ENCODE measurements at regions not wholly inside any gene's neighbourhood (a gene's known extent, or its start where the extent isn't known, plus 50 kb on each side); places are given as distances from the start of the nearest gene placed in this dataset.

DNA sequence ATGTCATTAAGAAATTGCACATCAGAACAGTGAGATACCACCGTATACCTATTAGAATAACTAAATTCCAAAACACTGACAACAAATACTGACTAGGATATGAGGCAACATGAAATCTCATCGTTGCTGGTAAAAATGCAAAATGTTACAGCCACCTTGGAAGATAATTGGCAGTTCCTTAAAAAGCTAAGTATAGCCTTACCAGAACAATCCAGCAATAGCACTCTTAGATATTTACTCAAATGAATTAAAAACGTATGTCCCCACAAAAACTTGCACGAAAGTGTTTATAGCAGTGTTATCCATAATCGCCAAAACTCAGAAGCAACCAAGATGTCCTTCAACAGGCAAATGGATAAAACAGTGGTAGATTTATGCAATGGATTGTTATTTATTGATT lies 241.7 kb downstream of the EPHA4 start:
- Mint-ChIP-seq H3K4me3 (no peak overlapping the region), H3K9me3 (peaks cover 8% of the 10 kb centered on the region), H3K4me1 (no peaks in the 10 kb centered on the region), H3K27me3 (ENCODE audit: low read depth) (no peaks in the 10 kb centered on the region), H3K27ac (ENCODE audit: unreplicated experiment) (no peak overlapping the region), H3K36me3 (ENCODE audit: low read depth) (no peaks in the 10 kb centered on the region)
- no peak for DNase-seq (ENCODE audit: low read depth, low spot score)
- no peak for TF ChIP-seq CTCF (conservative IDR thresholded peaks at IDR 0.05)

GRCh38 chr2:221334481-221335218 lies 237.5 kb downstream of the EPHA4 start:
- no peak for TF ChIP-seq CTCF (conservative IDR thresholded peaks at IDR 0.05)
- no peak for DNase-seq (ENCODE audit: low read depth, low spot score)
- Mint-ChIP-seq H3K27me3 (ENCODE audit: low read depth) (no peaks in the 10 kb centered on the region), H3K4me1 (no peaks in the 10 kb centered on the region), H3K36me3 (ENCODE audit: low read depth) (no peaks in the 10 kb centered on the region), H3K9me3 (peaks cover 6% of the 10 kb centered on the region), H3K27ac (ENCODE audit: unreplicated experiment) (no peak overlapping the region), H3K4me3 (no peak overlapping the region)

- no peak for TF ChIP-seq CTCF (conservative IDR thresholded peaks at IDR 0.05)
- Mint-ChIP-seq H3K4me1 (no peaks in the 10 kb centered on the region), H3K27me3 (ENCODE audit: low read depth) (no peaks in the 10 kb centered on the region), H3K36me3 (ENCODE audit: low read depth) (no peaks in the 10 kb centered on the region), H3K27ac (ENCODE audit: unreplicated experiment) (no peak overlapping the region), H3K9me3 (peaks cover 9% of the 10 kb centered on the region), H3K4me3 (no peak overlapping the region)
- DNase-seq (ENCODE audit: low read depth, low spot score), result no peak
These were observed 236.8 kb downstream of the EPHA4 start for GRCh38 chr2:221335219-221335752.

DNA sequence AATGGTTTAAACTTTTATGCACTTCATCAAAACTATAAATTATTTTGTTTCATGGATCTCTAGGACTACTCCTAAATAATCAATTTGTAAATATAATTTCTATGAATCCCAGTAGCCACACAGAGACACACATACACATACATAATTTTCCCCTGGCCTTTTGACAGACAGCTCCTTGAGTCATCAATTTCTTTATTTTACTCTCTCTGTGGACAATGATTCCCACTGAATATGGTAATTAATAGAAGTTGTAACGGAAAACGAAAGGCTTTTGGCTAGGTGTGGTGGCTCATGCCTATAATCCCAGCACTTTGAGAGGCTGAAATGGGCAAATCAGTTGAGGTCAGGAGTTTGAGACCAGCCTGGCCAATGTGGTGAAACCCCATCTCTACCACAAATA lies 235.1 kb downstream of the EPHA4 start:
- Mint-ChIP-seq H3K36me3 (ENCODE audit: low read depth) (no peaks in the 10 kb centered on the region), H3K27ac (ENCODE audit: unreplicated experiment) (no peak overlapping the region), H3K9me3 (peaks cover 4% of the 10 kb centered on the region), H3K4me1 (no peaks in the 10 kb centered on the region), H3K4me3 (no peak overlapping the region), H3K27me3 (ENCODE audit: low read depth) (no peaks in the 10 kb centered on the region)
- no peak for TF ChIP-seq CTCF (conservative IDR thresholded peaks at IDR 0.05)
- no peak for DNase-seq (ENCODE audit: low read depth, low spot score)

- H3K4me3 Mint-ChIP-seq, result no peak overlapping the region
- DNase-seq (ENCODE audit: low read depth, low spot score), result no peak
- no peaks in the 10 kb centered on the region for H3K4me1 Mint-ChIP-seq
- H3K36me3 Mint-ChIP-seq (ENCODE audit: low read depth), result no peaks in the 10 kb centered on the region
- peaks cover 3% of the 10 kb centered on the region for H3K9me3 Mint-ChIP-seq
- no peak for TF ChIP-seq CTCF (conservative IDR thresholded peaks at IDR 0.05)
- H3K27me3 Mint-ChIP-seq (ENCODE audit: low read depth), result no peaks in the 10 kb centered on the region
- no peak overlapping the region for H3K27ac Mint-ChIP-seq (ENCODE audit: unreplicated experiment)
These were observed 234.0 kb downstream of the EPHA4 start for GRCh38 chr2:221337957-221338685.
